Panc1 (cell line): ENCODE measurements at regions not wholly inside any gene's neighbourhood (a gene's known extent, or its start where the extent isn't known, plus 50 kb on each side); places are given as distances from the start of the nearest gene placed in this dataset.

Experiments
- ATAC-seq: fragments of 200-7000 bp; cut with Tn5 transposase; 2 replicates; pipeline ENCODE4 v1.9.1; 2020; ENCODE audit warnings: mild to moderate bottlenecking, moderate library complexity
- BruUV-seq: library from RNA; stranded (reverse); fragments of 400-500 nt; replicated peaks from 2 replicates; lab custom pipeline; 2021; lab: Mats Ljungman, UMichigan
- CTCF ChIA-PET: fragments of 300-600 bp; sonication (Branson Sonifier 250); formaldehyde crosslinking; loops from one replicate; lab custom pipeline; 2022; ENCODE audit warnings: antibody characterized with exemption; lab: Charles Lee
- POLR2A ChIA-PET: fragments of 300-600 bp; sonication (Branson Sonifier 250); formaldehyde crosslinking; loops from one replicate; lab custom pipeline; 2022; ENCODE audit warnings: antibody characterized with exemption; lab: Charles Lee
- DNase-seq: peaks from one replicate; pipeline ENCODE4 v3.0.0-alpha.2; 2010; ENCODE audit warnings: low read depth, low spot score
- H3K27ac ChIP-seq: 2 replicates; pipeline ENCODE4 v1.5.1; 2011; ENCODE audit warnings: mild to moderate bottlenecking, low read length, inconsistent platforms
- H3K27me3 ChIP-seq: fragments of 200-500 bp; sonication (Bioruptor generic); 2 replicates; pipeline ENCODE4 v1.6.0; 2014; ENCODE audit warnings: low read length, inconsistent platforms; ENCODE audit not compliant: control insufficient read depth, insufficient read depth
- H3K36me3 ChIP-seq: fragments of 200-500 bp; sonication (Bioruptor generic); 2 replicates; pipeline ENCODE4 v1.5.1; 2014; ENCODE audit warnings: inconsistent platforms, mild to moderate bottlenecking, low read length, moderate library complexity; ENCODE audit not compliant: control insufficient read depth, insufficient read depth
- H3K4me1 ChIP-seq: 2 replicates; pipeline ENCODE4 v1.5.1; 2011; ENCODE audit warnings: inconsistent platforms, mild to moderate bottlenecking, low read length, moderate library complexity; ENCODE audit not compliant: control insufficient read depth, insufficient read depth
- H3K4me3 ChIP-seq, 2 experiments: 2 replicates each; pipeline ENCODE4 v1.5.1; 2011 to 2012; ENCODE audit warnings: low read depth in 2 of 2, low read length in 2 of 2, mild to moderate bottlenecking in 2 of 2, inconsistent platforms in 1 of 2, moderate library complexity in 1 of 2
- H3K9me3 ChIP-seq: fragments of 200-500 bp; sonication (Bioruptor generic); 2 replicates; pipeline ENCODE4 v1.5.1; 2014; ENCODE audit warnings: low read depth, mild to moderate bottlenecking, inconsistent platforms, low read length, moderate library complexity; ENCODE audit not compliant: control insufficient read depth, insufficient read depth
- POLR2AphosphoS5 ChIP-seq: IDR thresholded peaks from 2 replicates; pipeline ENCODE4 v1.6.1; 2012; ENCODE audit warnings: mild to moderate bottlenecking, low read depth, low read length, moderate library complexity
- SIN3A ChIP-seq: IDR thresholded peaks from 2 replicates; pipeline ENCODE4 v1.6.1; 2012; ENCODE audit warnings: low read depth, mild to moderate bottlenecking, low read length, moderate library complexity, borderline replicate concordance; ENCODE audit not compliant: insufficient read depth
- TCF7L2 ChIP-seq: IDR thresholded peaks from 2 replicates; pipeline ENCODE4 v1.6.1; 2011; ENCODE audit warnings: mild to moderate bottlenecking, low read depth, low read length, inconsistent platforms
- in situ Hi-C: cut with HindIII; loops from 2 replicates; pipeline ENCODE4 v1.10.0; 2016; ENCODE audit warnings: low sequenced_read_pairs, low pct_unique_long_range_greater_than_20kb
- intact Hi-C: fragments of 100-400 bp; cut with micrococcal nuclease; formaldehyde crosslinking; loops from one replicate; pipeline ENCODE4 v1.10.0; 2022; ENCODE audit not compliant: unreplicated experiment
- TF ChIP-seq, protein P1 (sequence below), 2 experiments: IDR thresholded peaks; 2 replicates each; pipeline ENCODE4 v1.6.1; 2011 to 2012; ENCODE audit warnings: low read depth in 2 of 2, control low read depth in 1 of 2, low read length in 1 of 2, mild to moderate bottlenecking in 1 of 2, moderate library complexity in 1 of 2; ENCODE audit not compliant: insufficient read depth in 1 of 2
- TF ChIP-seq, protein P2 (sequence below): fragments of 450-650 bp; IDR thresholded peaks from 2 replicates; pipeline ENCODE4 v1.5.1; 2017; ENCODE audit warnings: mild to moderate bottlenecking

DNA sequence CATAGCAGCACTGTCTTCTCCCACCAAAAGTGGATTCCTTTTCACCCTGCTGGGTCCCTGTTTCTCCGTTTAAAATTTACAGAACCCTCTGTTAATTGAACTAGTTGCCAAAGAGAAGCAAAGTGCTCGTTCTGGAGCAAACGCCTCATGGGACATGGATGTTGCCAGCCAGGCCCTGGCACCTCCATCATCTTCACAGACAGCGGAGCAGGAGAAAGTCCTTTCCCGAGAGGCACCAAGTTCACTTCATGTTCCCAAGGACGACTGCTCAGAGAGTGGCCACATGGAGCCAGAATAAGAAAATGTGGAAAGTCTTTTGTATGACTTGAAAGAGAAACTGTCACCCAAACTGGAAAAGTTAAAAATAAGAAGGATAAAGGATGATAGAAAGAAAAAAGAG is 151.5 kb downstream of the SOX1 start:
- H3K27me3 ChIP-seq = no peaks in the 10 kb centered on the region; the same call in 1 of the 2 replicates
- BruUV-seq = no TSS peak
- DNase-seq (no peak), ATAC-seq (no peak)
- H3K4me1 ChIP-seq = no peaks in the 10 kb centered on the region
- intact Hi-C loops (no loop called here), in situ Hi-C loops (no loop called here)
- H3K4me3 ChIP-seq = no peak overlapping the region
- no peaks in the 10 kb centered on the region for H3K36me3 ChIP-seq
- no peak for TF ChIP-seq POLR2AphosphoS5
- TF ChIP-seq, protein P1, sequence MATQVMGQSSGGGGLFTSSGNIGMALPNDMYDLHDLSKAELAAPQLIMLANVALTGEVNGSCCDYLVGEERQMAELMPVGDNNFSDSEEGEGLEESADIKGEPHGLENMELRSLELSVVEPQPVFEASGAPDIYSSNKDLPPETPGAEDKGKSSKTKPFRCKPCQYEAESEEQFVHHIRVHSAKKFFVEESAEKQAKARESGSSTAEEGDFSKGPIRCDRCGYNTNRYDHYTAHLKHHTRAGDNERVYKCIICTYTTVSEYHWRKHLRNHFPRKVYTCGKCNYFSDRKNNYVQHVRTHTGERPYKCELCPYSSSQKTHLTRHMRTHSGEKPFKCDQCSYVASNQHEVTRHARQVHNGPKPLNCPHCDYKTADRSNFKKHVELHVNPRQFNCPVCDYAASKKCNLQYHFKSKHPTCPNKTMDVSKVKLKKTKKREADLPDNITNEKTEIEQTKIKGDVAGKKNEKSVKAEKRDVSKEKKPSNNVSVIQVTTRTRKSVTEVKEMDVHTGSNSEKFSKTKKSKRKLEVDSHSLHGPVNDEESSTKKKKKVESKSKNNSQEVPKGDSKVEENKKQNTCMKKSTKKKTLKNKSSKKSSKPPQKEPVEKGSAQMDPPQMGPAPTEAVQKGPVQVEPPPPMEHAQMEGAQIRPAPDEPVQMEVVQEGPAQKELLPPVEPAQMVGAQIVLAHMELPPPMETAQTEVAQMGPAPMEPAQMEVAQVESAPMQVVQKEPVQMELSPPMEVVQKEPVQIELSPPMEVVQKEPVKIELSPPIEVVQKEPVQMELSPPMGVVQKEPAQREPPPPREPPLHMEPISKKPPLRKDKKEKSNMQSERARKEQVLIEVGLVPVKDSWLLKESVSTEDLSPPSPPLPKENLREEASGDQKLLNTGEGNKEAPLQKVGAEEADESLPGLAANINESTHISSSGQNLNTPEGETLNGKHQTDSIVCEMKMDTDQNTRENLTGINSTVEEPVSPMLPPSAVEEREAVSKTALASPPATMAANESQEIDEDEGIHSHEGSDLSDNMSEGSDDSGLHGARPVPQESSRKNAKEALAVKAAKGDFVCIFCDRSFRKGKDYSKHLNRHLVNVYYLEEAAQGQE (IDR thresholded peaks at IDR 0.05; ENCODE audit: insufficient read depth in 1 of 2, low read depth in 2 of 2, low read length in 1 of 2) = no peak
- TF ChIP-seq SIN3A = no peak
- TF ChIP-seq, protein P2, sequence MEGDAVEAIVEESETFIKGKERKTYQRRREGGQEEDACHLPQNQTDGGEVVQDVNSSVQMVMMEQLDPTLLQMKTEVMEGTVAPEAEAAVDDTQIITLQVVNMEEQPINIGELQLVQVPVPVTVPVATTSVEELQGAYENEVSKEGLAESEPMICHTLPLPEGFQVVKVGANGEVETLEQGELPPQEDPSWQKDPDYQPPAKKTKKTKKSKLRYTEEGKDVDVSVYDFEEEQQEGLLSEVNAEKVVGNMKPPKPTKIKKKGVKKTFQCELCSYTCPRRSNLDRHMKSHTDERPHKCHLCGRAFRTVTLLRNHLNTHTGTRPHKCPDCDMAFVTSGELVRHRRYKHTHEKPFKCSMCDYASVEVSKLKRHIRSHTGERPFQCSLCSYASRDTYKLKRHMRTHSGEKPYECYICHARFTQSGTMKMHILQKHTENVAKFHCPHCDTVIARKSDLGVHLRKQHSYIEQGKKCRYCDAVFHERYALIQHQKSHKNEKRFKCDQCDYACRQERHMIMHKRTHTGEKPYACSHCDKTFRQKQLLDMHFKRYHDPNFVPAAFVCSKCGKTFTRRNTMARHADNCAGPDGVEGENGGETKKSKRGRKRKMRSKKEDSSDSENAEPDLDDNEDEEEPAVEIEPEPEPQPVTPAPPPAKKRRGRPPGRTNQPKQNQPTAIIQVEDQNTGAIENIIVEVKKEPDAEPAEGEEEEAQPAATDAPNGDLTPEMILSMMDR = no peak
- TF ChIP-seq TCF7L2 = no peak
- ChIA-PET CTCF (no interaction called here), POLR2A (no interaction called here)
- no peak overlapping the region for H3K27ac ChIP-seq
- no peaks in the 10 kb centered on the region for H3K9me3 ChIP-seq

GRCh38 chr13:112219740-112220139 is 152.8 kb downstream of the SOX1 start:
- TF ChIP-seq SIN3A (no peak), TCF7L2 (no peak), POLR2AphosphoS5 (no peak)
- TF ChIP-seq, protein P2 = no peak
- TF ChIP-seq, protein P1 (IDR thresholded peaks at IDR 0.05; ENCODE audit: insufficient read depth in 1 of 2, low read depth in 2 of 2, low read length in 1 of 2) = no peak
- Histone ChIP-seq H3K4me1 (no peaks in the 10 kb centered on the region), H3K27ac (no peak overlapping the region), H3K27me3 (no peaks in the 10 kb centered on the region; the same call in 1 of the 2 replicates), H3K9me3 (no peaks in the 10 kb centered on the region), H3K4me3 (no peak overlapping the region), H3K36me3 (no peaks in the 10 kb centered on the region)
- ATAC-seq (no peak), DNase-seq (no peak)
- no TSS peak for BruUV-seq
- ChIA-PET CTCF (no interaction called here), POLR2A (no interaction called here)
- intact Hi-C loops (no loop called here), in situ Hi-C loops (no loop called here)
